ENCODE measurements at regions not wholly inside any gene's neighbourhood (a gene's known extent, or its start where the extent isn't known, plus 50 kb on each side); places are given as distances from the start of the nearest gene placed in this dataset.

DNA sequence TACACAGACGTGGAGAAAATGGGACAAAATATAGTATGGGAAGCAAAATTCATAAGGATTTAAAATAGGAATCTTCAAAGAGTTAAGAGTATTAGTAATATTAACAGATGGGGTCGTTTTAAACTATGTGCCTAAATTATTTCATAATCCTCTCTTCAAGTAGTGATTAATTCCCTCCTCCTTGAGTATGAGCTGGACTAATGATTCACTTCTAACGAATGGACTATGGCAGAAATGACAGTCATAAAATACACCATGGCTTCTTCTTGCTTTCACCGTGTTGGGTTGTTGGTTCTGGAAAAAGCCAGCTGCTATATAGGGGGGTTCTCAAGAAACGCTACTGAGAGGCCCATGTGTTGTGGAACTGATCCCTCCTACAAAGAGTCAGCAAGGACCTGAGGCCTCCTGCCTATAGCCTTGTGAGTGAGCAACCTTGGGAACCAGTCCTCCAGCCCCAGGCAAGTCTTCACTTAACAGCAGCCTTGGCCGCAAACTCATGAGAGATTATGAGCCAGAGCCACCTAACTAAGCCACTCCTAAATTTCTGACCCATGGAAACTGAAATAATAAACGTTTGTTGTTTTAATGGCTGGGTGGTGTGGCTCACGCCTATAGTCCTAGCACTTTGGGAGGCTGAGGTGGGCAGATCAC, 64.8 kb upstream of the ABHD2 start:
- no peak for TF ChIP-seq REST (IDR thresholded peaks at IDR 0.05; ENCODE audit: insufficient replicate concordance, low read depth)
- TF ChIP-seq SPI1 (IDR thresholded peaks at IDR 0.05; ENCODE audit: borderline replicate concordance, low read depth): no peak
- no peak for TF ChIP-seq CTCF (IDR thresholded peaks at IDR 0.05; ENCODE audit: insufficient read depth, low read length)
- TF ChIP-seq POLR2AphosphoS5 (IDR thresholded peaks at IDR 0.05; ENCODE audit: low read depth): no peak
- TF ChIP-seq GABPA (IDR thresholded peaks at IDR 0.05; ENCODE audit: low read depth): no peak

GRCh38 chr15:89024418-89024817, 63.8 kb upstream of the ABHD2 start:
- TF ChIP-seq POLR2AphosphoS5 (IDR thresholded peaks at IDR 0.05; ENCODE audit: low read depth) (no peak), CTCF (IDR thresholded peaks at IDR 0.05; ENCODE audit: insufficient read depth, low read length) (no peak), REST (IDR thresholded peaks at IDR 0.05; ENCODE audit: insufficient replicate concordance, low read depth) (no peak), GABPA (IDR thresholded peaks at IDR 0.05; ENCODE audit: low read depth) (no peak), SPI1 (IDR thresholded peaks at IDR 0.05; ENCODE audit: borderline replicate concordance, low read depth) (no peak)
- Histone ChIP-seq H3K4me3 (replicated peaks; ENCODE audit: insufficient read depth, low read length) (no peak overlapping the region), H3K27me3 (ENCODE audit: insufficient read depth, poor library complexity, severe bottlenecking) (no peaks in the 10 kb centered on the region), H3K27ac (replicated peaks) (no peak overlapping the region)
- DNase-seq (ENCODE audit: low read depth in 1 of 2, low spot score in 1 of 2): no peak

More for the DNA sequence above, 64.8 kb upstream of the ABHD2 start:
- DNase-seq (ENCODE audit: low read depth in 1 of 2, low spot score in 1 of 2): no peak
- no peak overlapping the region for H3K27ac ChIP-seq (replicated peaks)
- H3K27me3 ChIP-seq (ENCODE audit: insufficient read depth, poor library complexity, severe bottlenecking): no peaks in the 10 kb centered on the region
- H3K4me3 ChIP-seq (replicated peaks; ENCODE audit: insufficient read depth, low read length): no peak overlapping the region

DNA sequence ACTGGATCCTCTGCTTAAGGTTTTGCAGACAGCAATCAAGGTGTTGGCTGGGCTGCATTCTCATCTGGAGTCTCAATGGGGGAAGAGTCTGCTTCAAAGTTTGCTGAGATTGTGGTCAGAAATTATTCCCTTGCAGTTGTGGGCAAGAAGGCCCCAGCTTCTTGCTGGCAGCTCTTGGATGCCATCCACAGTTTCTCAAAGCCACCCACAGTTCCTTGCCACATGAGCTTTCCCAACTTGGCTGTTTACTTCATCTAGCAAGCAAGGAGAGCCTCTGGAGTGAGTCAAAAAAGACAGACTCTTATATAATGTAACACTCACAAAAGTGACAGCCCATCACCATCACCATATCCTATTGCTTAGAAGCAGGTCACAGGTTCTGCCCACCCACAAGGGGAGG, 62.1 kb upstream of the ABHD2 start:
- Histone ChIP-seq H3K4me3 (replicated peaks; ENCODE audit: insufficient read depth, low read length) (no peak overlapping the region), H3K27me3 (ENCODE audit: insufficient read depth, poor library complexity, severe bottlenecking) (no peaks in the 10 kb centered on the region), H3K27ac (replicated peaks) (no peak overlapping the region)
- no peak for DNase-seq (ENCODE audit: low read depth in 1 of 2, low spot score in 1 of 2)
- no peak for TF ChIP-seq GABPA (IDR thresholded peaks at IDR 0.05; ENCODE audit: low read depth)
- TF ChIP-seq SPI1 (IDR thresholded peaks at IDR 0.05; ENCODE audit: borderline replicate concordance, low read depth): no peak
- TF ChIP-seq CTCF (IDR thresholded peaks at IDR 0.05; ENCODE audit: insufficient read depth, low read length): no peak
- no peak for TF ChIP-seq REST (IDR thresholded peaks at IDR 0.05; ENCODE audit: insufficient replicate concordance, low read depth)
- TF ChIP-seq POLR2AphosphoS5 (IDR thresholded peaks at IDR 0.05; ENCODE audit: low read depth): no peak

Data from HL-60 (cell line).